ENCODE measurements at regions not wholly inside any gene's neighbourhood (a gene's known extent, or its start where the extent isn't known, plus 50 kb on each side); places are given as distances from the start of the nearest gene placed in this dataset.

DNA sequence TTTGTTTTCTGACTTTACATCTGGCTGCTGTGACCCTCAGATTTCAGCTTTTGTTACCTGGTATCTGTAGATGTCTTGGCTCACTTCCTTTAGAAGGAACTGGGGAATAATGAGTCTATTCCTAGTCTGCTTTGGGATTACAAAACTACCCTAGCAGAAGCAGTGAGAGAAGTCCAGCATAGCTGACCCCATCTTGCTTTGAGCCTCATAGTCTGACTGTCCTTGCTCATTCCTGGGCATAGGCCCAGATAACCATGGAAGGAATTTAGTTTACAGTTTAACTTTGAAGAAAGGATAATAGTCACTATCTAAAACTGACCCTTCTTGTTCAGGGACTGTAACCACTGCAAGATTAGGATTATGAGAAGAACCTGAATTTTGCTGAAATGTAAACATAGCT, 163.0 kb upstream of the HNMT start:
- TF ChIP-seq, protein P1, sequence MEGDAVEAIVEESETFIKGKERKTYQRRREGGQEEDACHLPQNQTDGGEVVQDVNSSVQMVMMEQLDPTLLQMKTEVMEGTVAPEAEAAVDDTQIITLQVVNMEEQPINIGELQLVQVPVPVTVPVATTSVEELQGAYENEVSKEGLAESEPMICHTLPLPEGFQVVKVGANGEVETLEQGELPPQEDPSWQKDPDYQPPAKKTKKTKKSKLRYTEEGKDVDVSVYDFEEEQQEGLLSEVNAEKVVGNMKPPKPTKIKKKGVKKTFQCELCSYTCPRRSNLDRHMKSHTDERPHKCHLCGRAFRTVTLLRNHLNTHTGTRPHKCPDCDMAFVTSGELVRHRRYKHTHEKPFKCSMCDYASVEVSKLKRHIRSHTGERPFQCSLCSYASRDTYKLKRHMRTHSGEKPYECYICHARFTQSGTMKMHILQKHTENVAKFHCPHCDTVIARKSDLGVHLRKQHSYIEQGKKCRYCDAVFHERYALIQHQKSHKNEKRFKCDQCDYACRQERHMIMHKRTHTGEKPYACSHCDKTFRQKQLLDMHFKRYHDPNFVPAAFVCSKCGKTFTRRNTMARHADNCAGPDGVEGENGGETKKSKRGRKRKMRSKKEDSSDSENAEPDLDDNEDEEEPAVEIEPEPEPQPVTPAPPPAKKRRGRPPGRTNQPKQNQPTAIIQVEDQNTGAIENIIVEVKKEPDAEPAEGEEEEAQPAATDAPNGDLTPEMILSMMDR (IDR thresholded peaks at IDR 0.05; ENCODE audit: low read depth, low read length), result no peak
- TF ChIP-seq POLR2A (IDR thresholded peaks at IDR 0.05; ENCODE audit: extremely low read depth, insufficient read length) (no peak), MYC (IDR thresholded peaks at IDR 0.05; ENCODE audit: low read depth, low read length) (no peak)
